A549 (cell line): ENCODE measurements at regions not wholly inside any gene's neighbourhood (a gene's known extent, or its start where the extent isn't known, plus 50 kb on each side); places are given as distances from the start of the nearest gene placed in this dataset.

Experiments
- ATAC-seq, 2 experiments: fragments of 200-7000 bp in 1 of 2; fragments of >200 bp in 1 of 2; cut with Nextera tagmentation in 1 of 2; cut with Tn5 transposase in 1 of 2; 3 replicates each; pipeline versions ENCODE4 v1.8.0 to v1.9.1; 2018 to 2020; ENCODE audit warnings: mild to moderate bottlenecking in 1 of 2, moderate library complexity in 1 of 2
- CTCF ChIA-PET: fragments of 300-600 bp; sonication (Branson Sonifier 250); formaldehyde crosslinking; extraction: SDS; loops from one replicate; lab custom pipeline; 2021; ENCODE audit warnings: antibody characterized with exemption, inconsistent platforms; lab: Yijun Ruan, JAX
- POLR2A ChIA-PET: fragments of 350-600 bp; formaldehyde crosslinking; extraction: SDS; loops from one replicate; lab custom pipeline; 2021; ENCODE audit warnings: antibody characterized with exemption, inconsistent platforms; lab: Yijun Ruan, JAX
- DNase-seq, 2 experiments: peaks; one replicate each; pipeline versions ENCODE4 v3.0.0 to v3.0.0-alpha.2; 2011 to 2016; ENCODE audit warnings: low read depth in 1 of 2, low spot score in 1 of 2
- FAIRE-seq: peaks from 2 replicates; lab custom pipeline; 2011; peaks lifted over from hg19 to GRCh38; lab: Jason Lieb, UNC
- H3K27ac ChIP-seq, 2 experiments: fragments of >200 bp; sonication (Bioruptor Twin); formaldehyde crosslinking; 3 replicates each; pipeline ENCODE4 v1.5.1; 2016 to 2017
- H3K4me1 ChIP-seq: fragments of >200 bp; sonication (Bioruptor Twin); formaldehyde crosslinking; 3 replicates; pipeline ENCODE4 v1.6.1; 2016
- H3K4me2 ChIP-seq: fragments of >200 bp; sonication (Bioruptor Twin); formaldehyde crosslinking; 3 replicates; pipeline ENCODE4 v1.6.1; 2016
- H3K4me3 ChIP-seq: fragments of >200 bp; sonication (Bioruptor Twin); formaldehyde crosslinking; 3 replicates; pipeline ENCODE4 v1.5.1; 2016
- H3K9me3 ChIP-seq: fragments of >200 bp; sonication (Bioruptor Twin); formaldehyde crosslinking; 3 replicates; pipeline ENCODE4 v1.6.1; 2016
- CBX2 ChIP-seq: fragments of 200-600 bp; sonication (generic); IDR thresholded peaks from 2 replicates; pipeline ENCODE4 v1.6.1; 2016; ENCODE audit warnings: low read depth, mild to moderate bottlenecking, borderline replicate concordance
- CEBPB ChIP-seq, 2 experiments: fragments of >200 bp in 1 of 2; sonication (Bioruptor Twin) in 1 of 2; formaldehyde crosslinking in 1 of 2; IDR thresholded peaks; 2 replicates each; pipeline ENCODE4 v1.6.1; 2012 to 2016
- CHD2 ChIP-seq: fragments of 150-350 bp; IDR thresholded peaks from 2 replicates; pipeline ENCODE4 v1.6.1; 2014; ENCODE audit warnings: low read length; ENCODE audit not compliant: partially characterized antibody
- CHD4 ChIP-seq: fragments of 200-600 bp; sonication (generic); IDR thresholded peaks from 2 replicates; pipeline ENCODE4 v1.6.1; 2016; ENCODE audit warnings: antibody characterized with exemption, mild to moderate bottlenecking, borderline replicate concordance
- CTCF ChIP-seq: fragments of >200 bp; sonication (Bioruptor Twin); formaldehyde crosslinking; IDR thresholded peaks from 3 replicates; pipeline ENCODE4 v1.5.1; 2016
- E2F6 ChIP-seq: IDR thresholded peaks from 2 replicates; pipeline ENCODE4 v1.6.1; 2012; ENCODE audit warnings: low read depth, borderline replicate concordance
- ESRRA ChIP-seq: fragments of 150-350 bp; IDR thresholded peaks from 2 replicates; pipeline ENCODE4 v1.6.1; 2014; ENCODE audit warnings: mild to moderate bottlenecking, low read length, borderline replicate concordance
- FOXS1 ChIP-seq: fragments of 250-450 bp; sonication (Bioruptor Pico); IDR thresholded peaks from 2 replicates; pipeline ENCODE4 v1.5.0; 2020; ENCODE audit warnings: mild to moderate bottlenecking, moderate library complexity
- GATA3 ChIP-seq: IDR thresholded peaks from 2 replicates; pipeline ENCODE4 v1.6.1; 2012; ENCODE audit warnings: borderline replicate concordance
- HDAC2 ChIP-seq: fragments of 200-600 bp; sonication (generic); IDR thresholded peaks from 2 replicates; pipeline ENCODE4 v1.6.1; 2016
- HEYL ChIP-seq: fragments of 250-450 bp; sonication (Bioruptor Pico); IDR thresholded peaks from 2 replicates; pipeline ENCODE4 v1.8.0; 2021; ENCODE audit warnings: mild to moderate bottlenecking, moderate library complexity
- HOXB13 ChIP-seq: fragments of 250-450 bp; sonication (Bioruptor Pico); IDR thresholded peaks from 2 replicates; pipeline ENCODE4 v1.5.0; 2020; ENCODE audit warnings: low read depth, mild to moderate bottlenecking, moderate library complexity
- HOXB5 ChIP-seq: fragments of 250-450 bp; sonication (Bioruptor Pico); IDR thresholded peaks from 2 replicates; pipeline ENCODE4 v1.5.0; 2020; ENCODE audit warnings: mild to moderate bottlenecking, moderate library complexity
- JUNB ChIP-seq: fragments of >200 bp; sonication (Bioruptor Twin); formaldehyde crosslinking; IDR thresholded peaks from 2 replicates; pipeline ENCODE4 v1.6.1; 2016
- KDM5A ChIP-seq: fragments of 200-600 bp; sonication (generic); IDR thresholded peaks from 2 replicates; pipeline ENCODE4 v1.6.1; 2016; ENCODE audit warnings: antibody characterized with exemption, mild to moderate bottlenecking
- MAFK ChIP-seq: fragments of 450-650 bp; IDR thresholded peaks from 2 replicates; pipeline ENCODE4 v1.6.1; 2014; ENCODE audit not compliant: partially characterized antibody
- MYC ChIP-seq: IDR thresholded peaks from 2 replicates; pipeline ENCODE4 v1.6.1; 2012; ENCODE audit warnings: mild to moderate bottlenecking, inconsistent platforms, low read length, improper control_type of control experiment, borderline replicate concordance
- NFE2L2 ChIP-seq: fragments of 150-350 bp; conservative IDR thresholded peaks from 2 replicates; pipeline ENCODE4 v1.6.1; 2014; ENCODE audit warnings: low read length
- NPAS2 ChIP-seq: fragments of 250-450 bp; sonication (Bioruptor Pico); IDR thresholded peaks from 2 replicates; pipeline ENCODE4 v1.8.0; 2022; ENCODE audit warnings: mild to moderate bottlenecking, moderate library complexity, borderline replicate concordance
- POLR2A ChIP-seq: IDR thresholded peaks from 2 replicates; pipeline ENCODE4 v1.6.1; 2012; ENCODE audit warnings: mild to moderate bottlenecking, low read length
- RARB ChIP-seq: fragments of 250-450 bp; sonication (Bioruptor Pico); IDR thresholded peaks from 2 replicates; pipeline ENCODE4 v1.8.0; 2021; ENCODE audit warnings: mild to moderate bottlenecking, moderate library complexity
- REST ChIP-seq: fragments of 200-600 bp; sonication (generic); IDR thresholded peaks from 2 replicates; pipeline ENCODE4 v1.6.1; 2016; ENCODE audit warnings: antibody characterized with exemption, mild to moderate bottlenecking, moderate library complexity
- SMC3 ChIP-seq: fragments of >200 bp; sonication (Bioruptor Twin); formaldehyde crosslinking; IDR thresholded peaks from 3 replicates; pipeline ENCODE4 v1.6.1; 2018; ENCODE audit warnings: inconsistent platforms
- SREBF2 ChIP-seq: fragments of 450-650 bp; IDR thresholded peaks from 2 replicates; pipeline ENCODE4 v1.6.1; 2014; ENCODE audit warnings: mild to moderate bottlenecking, moderate library complexity
- WGBS: methylation state at CpG from one replicate; pipeline ENCODE4 v1.1.6; 2017; ENCODE audit errors: missing lambda C conversion rate; 5-methylcytosine and 5-hydroxymethylcytosine counted together

- WGBS: 72% methylated on average over 3 of the region's 3 CpGs
- CTCF ChIA-PET: interaction anchor here (0.5 to 1.0 kb wide), 2 partner anchors 12 to 99 kb away, joined by 3 to 6 read pairs; no protein-coding TSS in a partner anchor
- no peak overlapping the region for H3K4me2 ChIP-seq
- no peak overlapping the region for H3K27ac ChIP-seq
- no peak overlapping the region for H3K4me3 ChIP-seq
- POLR2A ChIA-PET: no interaction called here
- no peaks in the 10 kb centered on the region for H3K4me1 ChIP-seq
- ATAC-seq (no peak), FAIRE-seq (no peak), DNase-seq (no peak)
- H3K9me3 ChIP-seq: no peaks in the 10 kb centered on the region
- TF ChIP-seq E2F6 (no peak), REST (no peak), CHD4 (no peak), HEYL (CRISPR knock-in tag) (no peak), HDAC2 (no peak), RARB (CRISPR knock-in tag) (no peak), HOXB13 (no peak), KDM5A (no peak), CHD2 (no peak), CBX2 (no peak), SMC3 (no peak)
These were observed 136.3 kb upstream of the ANKRD55 start for GRCh38 chr5:56369361-56369811.

- no peak for DNase-seq
- WGBS: 96% methylated on average over 2 of the region's 2 CpGs
- no peak for ATAC-seq
- H3K4me2 ChIP-seq: no peak overlapping the region
- no peak for FAIRE-seq
- no peak overlapping the region for H3K4me3 ChIP-seq
- POLR2A ChIA-PET: no interaction called here
- no peaks in the 10 kb centered on the region for H3K4me1 ChIP-seq
- H3K9me3 ChIP-seq: no peaks in the 10 kb centered on the region
- H3K27ac ChIP-seq: no peak overlapping the region
- CTCF ChIA-PET: interaction anchor here (1.5 kb wide), 1 partner anchor 35 kb away, joined by 3 read pairs; no protein-coding TSS in a partner anchor
- no peak for TF ChIP-seq NFE2L2
- no peak for TF ChIP-seq MAFK
- no peak for TF ChIP-seq CEBPB (IDR thresholded peaks at IDR 0.05)
- TF ChIP-seq HEYL (CRISPR knock-in tag): no peak
- TF ChIP-seq CTCF: no peak
- TF ChIP-seq JUNB: no peak
- TF ChIP-seq FOXS1 (CRISPR knock-in tag): no peak
- TF ChIP-seq, all 56 proteins: peak for 0
These were observed 134.6 kb upstream of the ANKRD55 start for GRCh38 chr5:56367748-56368147.

GRCh38 chr5:56366986-56367385 lies 133.9 kb upstream of the ANKRD55 start:
- Histone ChIP-seq H3K9me3 (no peaks in the 10 kb centered on the region), H3K27ac (no peak overlapping the region), H3K4me3 (no peak overlapping the region), H3K4me1 (no peaks in the 10 kb centered on the region), H3K4me2 (no peak overlapping the region)
- no peak for FAIRE-seq
- DNase-seq: no peak
- ChIA-PET POLR2A (no interaction called here), CTCF (interaction anchor here (1.5 kb wide), 1 partner anchor 34 kb away, joined by 3 read pairs; no protein-coding TSS in a partner anchor)
- 100% methylated on average over 1 of the region's 1 CpG for WGBS
- ATAC-seq: no peak
- TF ChIP-seq HOXB5 (CRISPR knock-in tag) (no peak), NPAS2 (CRISPR knock-in tag) (no peak), CEBPB (IDR thresholded peaks at IDR 0.05) (no peak), ESRRA (no peak), FOXS1 (CRISPR knock-in tag) (no peak), GATA3 (no peak), E2F6 (no peak), CBX2 (no peak), POLR2A (no peak), SREBF2 (no peak), CHD4 (no peak), REST (no peak), JUNB (no peak), MYC (no peak)
